Natural killer cell (primary cell): ENCODE measurements at regions not wholly inside any gene's neighbourhood (a gene's known extent, or its start where the extent isn't known, plus 50 kb on each side); places are given as distances from the start of the nearest gene placed in this dataset.

Experiments
- ATAC-seq, 3 donors: fragments of 150-1000 bp in 2 of 3; fragments of 200-7000 bp in 1 of 3; cut with Tn5 transposase; 1 replicate in 1 of 3; 2 replicates in 2 of 3; pipeline ENCODE4 v1.10.0; 2021; ENCODE audit warnings: mild to moderate bottlenecking in 2 of 3, moderate library complexity in 2 of 3
- DNase-seq, 2 donors: peaks; one replicate each; pipeline versions ENCODE4 v3.0.0 to v3.0.0-alpha.2; 2013 to 2021; ENCODE audit warnings: mixed read lengths in 1 of 2
- H3K27ac ChIP-seq: one replicate; pipeline ENCODE4 v1.5.1; 2013; ENCODE audit warnings: mild to moderate bottlenecking, low read length
- H3K27me3 ChIP-seq: one replicate; pipeline ENCODE4 v1.6.1; 2013; ENCODE audit warnings: low read length; ENCODE audit not compliant: control insufficient read depth, insufficient read depth
- H3K36me3 ChIP-seq: one replicate; pipeline ENCODE4 v1.6.1; 2013; ENCODE audit warnings: low read length; ENCODE audit not compliant: control insufficient read depth, insufficient read depth
- H3K4me1 ChIP-seq: one replicate; pipeline ENCODE4 v1.6.1; 2013; ENCODE audit warnings: low read length; ENCODE audit not compliant: control insufficient read depth, insufficient read depth
- H3K4me3 ChIP-seq: one replicate; pipeline ENCODE4 v1.5.1; 2013; ENCODE audit warnings: low read length
- H3K9me3 ChIP-seq: one replicate; pipeline ENCODE4 v1.6.1; 2013; ENCODE audit warnings: low read length; ENCODE audit not compliant: control insufficient read depth, insufficient read depth
- H3K27ac Mint-ChIP-seq, 2 donors: one replicate each; pipeline ENCODE4 v1.8.0; 2022; ENCODE audit warnings: mild to moderate bottlenecking in 2 of 2, mixed read lengths in 2 of 2, moderate library complexity in 1 of 2
- H3K27me3 Mint-ChIP-seq, 2 donors: one replicate each; pipeline ENCODE4 v1.8.0; 2022; ENCODE audit warnings: low read depth in 2 of 2, mixed read lengths in 2 of 2
- H3K36me3 Mint-ChIP-seq: one replicate; pipeline ENCODE4 v1.8.0; 2022; ENCODE audit warnings: mixed read lengths
- H3K4me1 Mint-ChIP-seq, 2 donors: one replicate each; pipeline ENCODE4 v1.8.0; 2022; ENCODE audit warnings: mixed read lengths in 2 of 2
- H3K4me3 Mint-ChIP-seq: one replicate; pipeline ENCODE4 v1.8.0; 2022; ENCODE audit warnings: mild to moderate bottlenecking, moderate library complexity, mixed read lengths
- H3K9me3 Mint-ChIP-seq, 2 donors: one replicate each; pipeline ENCODE4 v1.8.0; 2022; ENCODE audit warnings: mixed read lengths in 2 of 2
- CTCF ChIP-seq: fragments of 200-600 bp; IDR thresholded peaks from one replicate; pipeline ENCODE4 v1.8.0; 2022; ENCODE audit warnings: antibody characterized with exemption
- WGBS: methylation state at CpG from one replicate; pipeline ENCODE4 v1.1.7; 2013; ENCODE audit warnings: missing lambda C conversion rate; ENCODE audit not compliant: insufficient coverage; 5-methylcytosine and 5-hydroxymethylcytosine counted together
- intact Hi-C: fragments of 100-400 bp; cut with micrococcal nuclease; formaldehyde crosslinking; loops from one replicate; pipeline ENCODE4 v1.14.2; 2022

GRCh38 chr2:18110222-18110621 is 231.8 kb downstream of the KCNS3 start:
- no peaks in the 10 kb centered on the region for H3K4me1 Mint-ChIP-seq
- ATAC-seq (no peak), DNase-seq (no peak)
- TF ChIP-seq CTCF = no peak
- Histone ChIP-seq H3K9me3 (no peaks in the 10 kb centered on the region), H3K36me3 (no peaks in the 10 kb centered on the region), H3K4me1 (no peaks in the 10 kb centered on the region), H3K27me3 (no peaks in the 10 kb centered on the region), H3K27ac (no peak overlapping the region), H3K4me3 (no peak overlapping the region)
- intact Hi-C loops = no loop called here
- H3K27ac Mint-ChIP-seq = no peak overlapping the region
- 95% methylated on average over 3 of the region's 3 CpGs for WGBS
- peaks cover 0 to 5% of the 10 kb centered on the region in 2 donors for H3K9me3 Mint-ChIP-seq
- no peaks in the 10 kb centered on the region for H3K27me3 Mint-ChIP-seq
- no peaks in the 10 kb centered on the region for H3K36me3 Mint-ChIP-seq
- no peak overlapping the region for H3K4me3 Mint-ChIP-seq

- Histone ChIP-seq H3K4me3 (no peak overlapping the region), H3K4me1 (no peaks in the 10 kb centered on the region), H3K27me3 (no peaks in the 10 kb centered on the region), H3K9me3 (no peaks in the 10 kb centered on the region), H3K36me3 (no peaks in the 10 kb centered on the region), H3K27ac (no peak overlapping the region)
- peaks cover 0 to 5% of the 10 kb centered on the region in 2 donors for H3K9me3 Mint-ChIP-seq
- H3K27me3 Mint-ChIP-seq = no peaks in the 10 kb centered on the region
- 61% methylated on average over 1 of the region's 2 CpGs for WGBS
- intact Hi-C loops = no loop called here
- H3K4me1 Mint-ChIP-seq = no peaks in the 10 kb centered on the region
- ATAC-seq = no peak
- TF ChIP-seq CTCF = no peak
- no peak overlapping the region for H3K27ac Mint-ChIP-seq
- no peak overlapping the region for H3K4me3 Mint-ChIP-seq
- no peak for DNase-seq
- no peaks in the 10 kb centered on the region for H3K36me3 Mint-ChIP-seq
Measured at GRCh38 chr2:18106841-18107240, 228.4 kb downstream of the KCNS3 start.

GRCh38 chr2:18105929-18106328 is 227.5 kb downstream of the KCNS3 start:
- H3K27me3 Mint-ChIP-seq = no peaks in the 10 kb centered on the region
- H3K9me3 Mint-ChIP-seq = peaks cover 0 to 5% of the 10 kb centered on the region in 2 donors
- H3K36me3 ChIP-seq = no peaks in the 10 kb centered on the region
- no peaks in the 10 kb centered on the region for H3K27me3 ChIP-seq
- no peak for DNase-seq
- 75% methylated on average over 1 of the region's 1 CpG for WGBS
- no peak overlapping the region for H3K27ac Mint-ChIP-seq
- H3K4me3 Mint-ChIP-seq = no peak overlapping the region
- no peaks in the 10 kb centered on the region for H3K4me1 ChIP-seq
- H3K4me3 ChIP-seq = no peak overlapping the region
- intact Hi-C loops = no loop called here
- H3K36me3 Mint-ChIP-seq = no peaks in the 10 kb centered on the region
- ATAC-seq = no peak
- no peak for TF ChIP-seq CTCF
- no peaks in the 10 kb centered on the region for H3K9me3 ChIP-seq
- H3K4me1 Mint-ChIP-seq = no peaks in the 10 kb centered on the region
- H3K27ac ChIP-seq = no peak overlapping the region

- no peak overlapping the region for H3K4me3 Mint-ChIP-seq
- 68% methylated on average over 5 of the region's 5 CpGs for WGBS
- no peaks in the 10 kb centered on the region for H3K4me1 Mint-ChIP-seq
- peaks cover 0 to 3% of the 10 kb centered on the region in 2 donors for H3K9me3 Mint-ChIP-seq
- Histone ChIP-seq H3K27ac (no peak overlapping the region), H3K4me3 (no peak overlapping the region), H3K4me1 (no peaks in the 10 kb centered on the region), H3K36me3 (no peaks in the 10 kb centered on the region), H3K27me3 (no peaks in the 10 kb centered on the region), H3K9me3 (no peaks in the 10 kb centered on the region)
- intact Hi-C loops = no loop called here
- no peak overlapping the region for H3K27ac Mint-ChIP-seq
- no peak for DNase-seq
- no peaks in the 10 kb centered on the region for H3K27me3 Mint-ChIP-seq
- no peak for ATAC-seq
- H3K36me3 Mint-ChIP-seq = no peaks in the 10 kb centered on the region
- no peak for TF ChIP-seq CTCF
Measured at GRCh38 chr2:18104595-18105224, 226.2 kb downstream of the KCNS3 start.
